HG03196 (cell line): ENCODE measurements at regions not wholly inside any gene's neighbourhood (a gene's known extent, or its start where the extent isn't known, plus 50 kb on each side); places are given as distances from the start of the nearest gene placed in this dataset.

Experiments used
- ATAC-seq: cut with Tn5 transposase; IDR thresholded peaks from one replicate; pipeline ENCODE4 v1.9.1; 2021; ENCODE audit not compliant: unreplicated experiment

GRCh38 chr4:125677665-125678307 is 363.0 kb downstream of the FAT4 start:
- no peak for ATAC-seq

GRCh38 chr4:125679989-125680388 is 365.2 kb downstream of the FAT4 start:
- ATAC-seq = no peak

DNA sequence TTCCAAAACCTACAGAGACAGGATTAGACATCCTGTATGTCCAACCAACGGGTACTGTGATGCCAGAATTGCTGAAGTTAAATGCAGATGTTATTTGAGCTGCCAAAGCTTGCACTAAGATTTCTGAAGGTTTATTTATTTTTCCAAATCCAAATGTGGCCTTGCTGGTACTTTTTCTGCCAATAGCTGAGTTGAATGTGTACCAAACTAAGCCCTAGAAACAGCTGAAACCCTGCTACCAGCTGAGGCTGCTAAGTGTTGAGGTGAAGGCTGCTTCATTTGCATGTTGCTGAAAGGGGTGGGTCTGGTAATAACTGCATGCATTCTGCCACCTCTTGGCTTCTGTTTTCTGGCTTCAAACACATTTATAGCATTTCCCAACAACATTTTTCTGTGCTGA is 366.5 kb downstream of the FAT4 start:
- no peak for ATAC-seq

DNA sequence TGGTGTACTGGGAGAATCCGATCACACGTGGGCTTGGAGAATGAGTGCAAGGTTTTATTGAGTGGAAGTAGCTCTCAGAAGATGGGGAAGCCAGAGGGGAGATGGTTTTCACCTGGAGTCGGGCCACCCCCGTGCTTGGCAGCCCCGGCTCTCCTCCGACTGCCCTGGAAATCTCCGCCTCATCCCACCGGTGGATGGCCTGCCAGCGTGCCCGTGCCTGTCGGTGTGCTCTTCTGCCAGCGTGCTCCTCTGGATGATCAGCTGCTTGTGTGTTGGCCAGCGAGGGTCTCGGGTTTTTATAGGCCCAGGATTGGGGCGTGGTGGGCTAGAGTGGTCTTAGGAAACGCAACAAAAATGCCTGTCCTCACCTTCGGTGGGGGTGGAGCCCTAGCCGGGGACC is 368.0 kb downstream of the FAT4 start:
- ATAC-seq = no peak

GRCh38 chr4:125688841-125689240 is 374.1 kb downstream of the FAT4 start:
- no peak for ATAC-seq

DNA sequence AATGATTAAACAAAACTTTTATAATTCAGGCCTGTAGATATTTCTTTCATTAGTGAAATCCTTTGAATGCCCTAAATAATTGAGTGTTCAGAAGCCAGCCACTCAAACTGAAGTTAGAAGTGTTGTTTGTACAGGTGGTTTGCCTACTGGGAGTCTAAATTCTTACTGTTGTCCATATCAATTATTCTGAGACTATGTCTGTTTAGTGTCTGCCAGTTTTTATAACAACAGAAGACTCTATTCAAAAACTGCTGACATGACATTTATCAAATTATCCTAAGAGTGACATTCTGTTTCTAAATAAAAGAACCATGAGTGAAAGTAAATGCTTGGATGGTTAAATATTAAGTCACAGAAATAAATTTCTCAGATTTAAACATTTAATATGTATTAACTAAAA is 375.1 kb downstream of the FAT4 start:
- ATAC-seq = no peak

DNA sequence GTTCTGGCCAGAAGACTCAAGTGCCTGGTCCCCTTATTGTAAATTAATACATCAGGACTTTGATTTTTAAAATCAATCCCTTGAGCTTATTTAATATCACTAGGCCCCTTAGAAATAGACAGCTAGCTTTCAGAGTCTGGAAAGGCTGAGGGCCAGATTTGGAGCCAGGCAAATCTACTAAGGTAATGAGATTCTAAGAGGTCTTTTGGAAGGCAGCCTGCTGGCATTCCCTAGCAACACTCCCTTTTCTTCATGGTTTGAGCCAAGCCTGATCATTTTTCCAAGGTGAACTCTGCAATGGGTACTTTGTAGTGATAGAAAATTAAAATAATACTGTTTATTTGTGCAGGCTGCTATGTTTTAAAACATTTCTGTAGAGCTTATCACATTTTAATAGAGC is 378.5 kb downstream of the FAT4 start:
- no peak for ATAC-seq

DNA sequence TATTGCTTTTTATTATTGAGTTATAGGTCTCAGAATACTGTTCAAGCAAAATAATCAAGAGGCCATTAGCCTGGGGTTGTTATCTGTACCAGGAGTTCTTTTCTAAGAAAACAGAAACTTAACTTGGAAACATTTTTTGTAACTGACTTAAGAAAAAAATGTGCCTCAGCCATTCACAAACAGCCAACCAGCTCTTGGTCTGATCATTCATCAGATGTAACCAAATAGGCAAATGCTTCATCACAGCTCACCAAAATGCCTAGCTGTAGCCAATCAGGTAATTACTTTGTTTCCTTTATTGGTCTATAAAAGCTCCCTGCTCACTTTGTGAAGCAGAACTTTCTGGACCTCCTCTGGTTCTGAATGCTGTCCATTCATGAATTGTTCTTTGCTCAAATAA is 387.7 kb downstream of the FAT4 start:
- no peak for ATAC-seq

DNA sequence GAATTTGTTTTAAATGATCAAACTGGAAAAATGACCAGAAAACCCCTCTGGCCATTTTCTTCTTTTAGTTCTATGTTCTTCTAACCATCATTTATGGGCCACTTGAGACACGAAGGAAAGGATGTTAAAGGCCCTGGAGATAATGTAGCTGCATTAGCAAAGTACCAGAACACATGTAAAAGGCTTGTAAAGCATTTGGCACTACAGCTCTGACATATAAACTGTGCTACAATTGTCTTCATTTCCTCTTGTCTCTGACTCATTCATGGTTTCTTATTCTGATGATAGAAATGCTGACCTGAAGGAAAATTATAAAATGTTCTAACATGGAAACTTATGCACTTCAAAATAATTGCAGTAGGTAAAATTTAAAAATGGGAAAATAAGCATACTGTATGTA is 388.7 kb downstream of the FAT4 start:
- no peak for ATAC-seq

DNA sequence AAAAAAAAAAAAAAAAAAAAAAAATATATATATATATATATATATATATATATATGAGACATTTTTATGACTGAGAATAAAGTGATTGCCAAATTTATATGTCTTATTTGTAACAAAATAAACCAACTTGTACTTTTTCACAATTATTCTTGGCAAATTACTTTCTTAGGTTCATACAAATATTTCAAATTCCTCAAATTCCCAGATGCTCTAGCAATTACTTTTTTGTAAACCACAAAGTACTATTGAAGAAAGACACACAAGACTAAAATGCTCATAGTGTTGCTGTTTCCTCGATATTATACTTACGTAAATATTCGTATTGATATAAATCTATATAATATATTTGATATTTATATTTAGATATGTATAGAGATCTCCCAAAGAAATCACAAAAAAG is 390.0 kb downstream of the FAT4 start:
- no peak for ATAC-seq

GRCh38 chr4:125705681-125706080 is 390.9 kb downstream of the FAT4 start:
- ATAC-seq = no peak

- ATAC-seq = no peak
Observed at GRCh38 chr4:125707397-125707796, 392.6 kb downstream of the FAT4 start.

- ATAC-seq = no peak
Observed at GRCh38 chr4:125710766-125711165, 396.0 kb downstream of the FAT4 start.

DNA sequence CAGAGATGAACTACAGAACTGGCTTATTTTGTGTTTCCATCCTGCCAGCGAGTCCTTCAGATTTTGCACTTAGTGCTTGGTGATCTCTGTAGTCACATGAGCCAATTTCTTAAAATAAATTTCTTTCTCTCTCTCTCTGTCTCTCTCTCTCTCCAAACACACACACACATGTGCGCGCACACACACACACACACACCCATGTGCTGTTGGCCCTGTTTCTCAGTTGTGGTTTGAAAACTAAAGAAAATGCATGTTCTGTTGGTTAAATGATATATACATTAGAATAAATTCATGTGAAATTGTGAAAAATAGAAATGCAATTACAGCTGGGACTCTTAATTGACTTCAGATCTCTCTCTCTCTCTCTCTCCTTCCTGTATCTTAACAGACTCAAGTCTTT is 399.3 kb downstream of the FAT4 start:
- no peak for ATAC-seq

- ATAC-seq = no peak
Observed at GRCh38 chr4:125714845-125715244, 400.1 kb downstream of the FAT4 start.

- no peak for ATAC-seq
Observed at GRCh38 chr4:125719987-125720386, 405.2 kb downstream of the FAT4 start.

GRCh38 chr4:125722009-125722408 is 407.3 kb downstream of the FAT4 start:
- no peak for ATAC-seq

GRCh38 chr4:125725957-125726525 is 411.3 kb downstream of the FAT4 start:
- no peak for ATAC-seq

DNA sequence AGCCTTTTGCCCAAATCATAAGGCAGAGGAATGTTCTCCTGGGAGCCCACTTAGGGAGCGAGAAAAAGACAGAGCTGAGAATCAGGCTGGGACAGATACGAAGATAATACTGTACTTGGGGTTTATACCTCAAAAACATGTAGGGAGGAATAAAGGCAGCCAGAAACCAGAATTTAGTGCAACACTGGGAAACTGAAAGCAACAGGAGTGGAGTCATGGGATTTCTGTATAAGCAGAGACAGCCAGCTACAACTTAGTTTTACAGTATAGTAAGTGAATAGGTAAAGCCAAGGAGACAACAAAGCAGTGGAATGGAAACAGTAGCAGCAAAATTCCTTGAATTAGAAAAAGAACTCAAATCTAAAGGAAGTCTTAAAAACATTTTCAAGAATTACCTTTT is 413.2 kb downstream of the FAT4 start:
- ATAC-seq = no peak

DNA sequence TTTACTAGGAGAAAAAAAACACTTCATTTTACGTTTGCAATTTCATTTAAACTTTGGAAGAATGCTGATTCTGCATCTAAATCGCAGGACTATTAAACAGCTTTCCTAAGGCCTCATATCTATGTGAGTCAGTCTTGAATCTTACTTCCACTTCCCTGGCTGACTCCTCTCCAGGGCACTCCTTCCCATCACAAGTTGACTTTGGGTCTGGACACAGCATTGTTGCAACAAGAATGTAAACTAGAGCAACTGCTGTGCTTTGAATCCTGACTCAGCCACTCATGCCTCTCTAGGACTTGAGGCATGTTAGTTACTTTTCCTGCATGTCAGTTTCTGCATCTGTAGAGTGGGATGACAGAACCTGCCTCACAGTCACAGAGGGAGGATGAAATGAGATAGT is 413.8 kb downstream of the FAT4 start:
- ATAC-seq = no peak

- no peak for ATAC-seq
Observed at GRCh38 chr4:125729171-125729570, 414.4 kb downstream of the FAT4 start.

DNA sequence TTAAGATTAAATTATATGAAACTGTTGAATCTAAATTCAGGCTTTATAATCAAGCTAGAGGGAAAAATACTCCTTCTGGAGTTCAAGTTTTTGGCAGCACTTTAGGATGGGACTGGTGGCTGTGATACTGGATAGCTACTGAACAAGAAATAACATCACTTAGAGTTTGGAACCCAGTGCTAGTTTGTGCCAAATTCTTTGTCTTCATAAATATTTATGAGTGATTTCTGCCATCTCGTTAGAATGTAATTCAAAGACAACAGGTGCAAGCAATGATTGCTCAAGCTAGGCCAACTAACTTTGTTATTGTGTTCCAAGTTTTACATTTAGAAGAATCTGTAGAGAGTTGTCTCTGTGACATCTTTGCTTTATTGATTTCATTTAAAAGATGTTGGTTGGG is 417.9 kb downstream of the FAT4 start:
- ATAC-seq = no peak

DNA sequence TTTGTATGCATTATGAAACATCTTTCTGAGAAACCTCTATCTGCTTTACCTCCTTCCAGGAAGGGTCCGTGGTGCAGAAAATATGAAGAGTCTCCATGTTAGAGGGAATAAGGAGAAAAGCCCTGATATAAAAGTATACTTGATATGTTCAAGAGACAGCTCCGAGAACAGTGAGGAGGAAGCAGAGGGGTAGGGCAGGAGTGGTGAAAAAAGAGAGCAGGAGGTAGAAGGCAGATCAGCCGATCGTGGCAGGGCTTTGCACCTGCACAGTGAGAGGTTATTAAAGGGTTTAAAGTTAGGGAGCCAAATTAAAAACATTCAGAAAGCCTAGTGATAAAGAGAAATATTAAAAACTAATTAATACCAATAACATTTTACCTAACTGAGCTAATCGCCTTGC is 419.7 kb downstream of the FAT4 start:
- ATAC-seq = no peak
